T-helper 2 cell (primary cell): ENCODE measurements at regions not wholly inside any gene's neighbourhood (a gene's known extent, or its start where the extent isn't known, plus 50 kb on each side); places are given as distances from the start of the nearest gene placed in this dataset.
"Not testable (repeated sequence)": the region's sequence is repeated elsewhere in the genome, so short reads cannot be mapped to it uniquely, and the experiment has no call there.

Experiments used
- DNase-seq, 5 experiments: peaks; one replicate each; pipeline versions ENCODE4 v3.0.0 to v3.0.0-alpha.2; 2012 to 2022

GRCh38 chr14:55847766-55848165 is 267.8 kb downstream of the KTN1 start:
- no peak for DNase-seq

GRCh38 chr14:55848964-55849363 is 269.0 kb downstream of the KTN1 start:
- no peak for DNase-seq

- no peak for DNase-seq
Measured at GRCh38 chr14:55849833-55850232, 268.4 kb upstream of the PELI2 start.

GRCh38 chr14:55850825-55851241 is 267.4 kb upstream of the PELI2 start:
- no peak for DNase-seq

GRCh38 chr14:55851301-55851700 is 266.9 kb upstream of the PELI2 start:
- DNase-seq = no peak

- DNase-seq = no peak
Measured at GRCh38 chr14:55851961-55852360, 266.2 kb upstream of the PELI2 start.

- no peak for DNase-seq
Measured at GRCh38 chr14:55855751-55856150, 262.5 kb upstream of the PELI2 start.

GRCh38 chr14:55858604-55859003 is 259.6 kb upstream of the PELI2 start:
- no peak for DNase-seq

GRCh38 chr14:55861561-55861960 is 256.6 kb upstream of the PELI2 start:
- not testable (repeated sequence) for DNase-seq

GRCh38 chr14:55864890-55865655 is 253.1 kb upstream of the PELI2 start:
- no peak for DNase-seq

GRCh38 chr14:55867311-55867710 is 250.9 kb upstream of the PELI2 start:
- DNase-seq = no peak

GRCh38 chr14:55867719-55868118 is 250.5 kb upstream of the PELI2 start:
- DNase-seq = no peak

GRCh38 chr14:55869397-55870049 is 248.7 kb upstream of the PELI2 start:
- DNase-seq = no peak

- DNase-seq = no peak
Measured at GRCh38 chr14:55873169-55873568, 245.0 kb upstream of the PELI2 start.

GRCh38 chr14:55874785-55875184 is 243.4 kb upstream of the PELI2 start:
- DNase-seq = no peak

- DNase-seq = no peak
Measured at GRCh38 chr14:55877942-55878341, 240.3 kb upstream of the PELI2 start.

- no peak for DNase-seq
Measured at GRCh38 chr14:55881577-55882241, 236.5 kb upstream of the PELI2 start.

- DNase-seq = no peak
Measured at GRCh38 chr14:55884819-55885218, 233.4 kb upstream of the PELI2 start.

- DNase-seq = no peak
Measured at GRCh38 chr14:55889124-55889523, 229.1 kb upstream of the PELI2 start.

GRCh38 chr14:55891692-55892091 is 226.5 kb upstream of the PELI2 start:
- no peak for DNase-seq

GRCh38 chr14:55892906-55893305 is 225.3 kb upstream of the PELI2 start:
- no peak for DNase-seq

- no peak for DNase-seq
Measured at GRCh38 chr14:55893705-55894104, 224.5 kb upstream of the PELI2 start.

- DNase-seq = no peak
Measured at GRCh38 chr14:55897031-55897430, 221.2 kb upstream of the PELI2 start.

- DNase-seq = no peak
Measured at GRCh38 chr14:55898938-55899337, 219.3 kb upstream of the PELI2 start.
